HepG2 (cell line): ENCODE measurements at regions not wholly inside any gene's neighbourhood (a gene's known extent, or its start where the extent isn't known, plus 50 kb on each side); places are given as distances from the start of the nearest gene placed in this dataset. TPM values are rescaled to one million over a fixed set of nuclear protein-coding genes. Genes with fewer than 3 reads are reported as not detected.

ENCODE experiments used
- MED13 ChIP-seq: sonication (generic); formaldehyde crosslinking; IDR thresholded peaks from 2 replicates; pipeline ENCODE4 v1.5.0; 2020; ENCODE audit warnings: missing genetic modification reagents
- ZNF263 ChIP-seq: sonication (generic); formaldehyde crosslinking; IDR thresholded peaks from 2 replicates; pipeline ENCODE4 v1.4.0; 2020; ENCODE audit warnings: missing genetic modification reagents
- microRNA-seq: library from miRNA; unstranded; fragments of <30 nt; microRNA quantifications from one replicate; pipeline ENCODE4, GENCODE V29; 2020
- small RNA-seq, 3 experiments: library from RNA; depleted of rRNA; stranded (forward); fragments of <200 nt; gene quantifications; one replicate each; pipeline ENCODE3, GENCODE V24; 2012; ENCODE audit warnings: low read depth in 2 of 3, low replicate concordance in 1 of 3; ENCODE audit not compliant: insufficient read length in 3 of 3, insufficient read depth in 2 of 3
- TF ChIP-seq, protein P1 (sequence below): sonication (generic); formaldehyde crosslinking; IDR thresholded peaks from 2 replicates; pipeline ENCODE4 v1.5.1; 2020; ENCODE audit warnings: missing genetic modification reagents, mild to moderate bottlenecking, borderline replicate concordance

DNA sequence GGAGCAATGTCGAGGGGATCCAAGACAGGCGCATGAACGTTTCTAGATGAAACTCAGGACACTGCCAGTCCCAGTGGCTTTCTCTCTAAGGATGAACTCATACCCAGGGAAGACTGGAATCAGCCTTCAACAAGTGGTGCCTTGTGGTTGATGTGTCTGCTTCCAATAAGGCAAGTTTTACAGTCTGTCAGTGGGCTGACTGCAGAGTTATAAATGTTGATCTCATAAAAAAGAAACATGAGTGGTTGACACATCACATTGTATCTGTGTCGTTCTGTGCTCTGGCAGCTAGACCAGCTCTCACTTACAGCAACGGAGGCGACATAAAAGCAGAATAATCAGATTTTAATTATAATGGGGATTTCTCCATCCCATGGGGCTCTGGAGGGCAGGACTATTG is 96.7 kb downstream of the SNX19 start (continued):
- TF ChIP-seq, protein P1, sequence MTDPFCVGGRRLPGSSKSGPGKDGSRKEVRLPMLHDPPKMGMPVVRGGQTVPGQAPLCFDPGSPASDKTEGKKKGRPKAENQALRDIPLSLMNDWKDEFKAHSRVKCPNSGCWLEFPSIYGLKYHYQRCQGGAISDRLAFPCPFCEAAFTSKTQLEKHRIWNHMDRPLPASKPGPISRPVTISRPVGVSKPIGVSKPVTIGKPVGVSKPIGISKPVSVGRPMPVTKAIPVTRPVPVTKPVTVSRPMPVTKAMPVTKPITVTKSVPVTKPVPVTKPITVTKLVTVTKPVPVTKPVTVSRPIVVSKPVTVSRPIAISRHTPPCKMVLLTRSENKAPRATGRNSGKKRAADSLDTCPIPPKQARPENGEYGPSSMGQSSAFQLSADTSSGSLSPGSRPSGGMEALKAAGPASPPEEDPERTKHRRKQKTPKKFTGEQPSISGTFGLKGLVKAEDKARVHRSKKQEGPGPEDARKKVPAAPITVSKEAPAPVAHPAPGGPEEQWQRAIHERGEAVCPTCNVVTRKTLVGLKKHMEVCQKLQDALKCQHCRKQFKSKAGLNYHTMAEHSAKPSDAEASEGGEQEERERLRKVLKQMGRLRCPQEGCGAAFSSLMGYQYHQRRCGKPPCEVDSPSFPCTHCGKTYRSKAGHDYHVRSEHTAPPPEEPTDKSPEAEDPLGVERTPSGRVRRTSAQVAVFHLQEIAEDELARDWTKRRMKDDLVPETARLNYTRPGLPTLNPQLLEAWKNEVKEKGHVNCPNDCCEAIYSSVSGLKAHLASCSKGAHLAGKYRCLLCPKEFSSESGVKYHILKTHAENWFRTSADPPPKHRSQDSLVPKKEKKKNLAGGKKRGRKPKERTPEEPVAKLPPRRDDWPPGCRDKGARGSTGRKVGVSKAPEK (CRISPR knock-in tag): no peak
- TF ChIP-seq MED13 (CRISPR knock-in tag) (no peak), ZNF263 (CRISPR knock-in tag) (no peak)

Small RNA genes in the stretch of these regions (microRNA-seq; reads per million reads assigned to microRNA genes)
- not detected for gene MIR8052

Small RNA genes in the stretch of these regions (small RNA-seq; reads per million reads assigned to genes)
- gene AP004371.1 (0 reads per million in 3 experiments), gene MIR8052 (0 reads per million in 3 experiments)
